Esophagus muscularis mucosa (tissue), 4 donors: ENCODE measurements at regions not wholly inside any gene's neighbourhood (a gene's known extent, or its start where the extent isn't known, plus 50 kb on each side); places are given as distances from the start of the nearest gene placed in this dataset.

ENCODE experiments used
- EP300 ChIP-seq: sonication (generic); formaldehyde crosslinking; IDR thresholded peaks from one replicate; pipeline ENCODE4 v1.6.1; 2017; ENCODE audit warnings: antibody characterized with exemption
- POLR2A ChIP-seq: fragments of 450-650 bp; IDR thresholded peaks from one replicate; pipeline ENCODE4 v1.6.1; 2017; ENCODE audit warnings: antibody characterized with exemption, moderate library complexity, mild to moderate bottlenecking, low read depth
- TF ChIP-seq, protein P1 (sequence below), 3 experiments: fragments of 200-600 bp in 2 of 3; fragments of 450-650 bp in 1 of 3; sonication (generic) in 2 of 3; IDR thresholded peaks; one replicate each; pipeline ENCODE4 v1.5.1; 2017 to 2019; ENCODE audit warnings: antibody characterized with exemption in 3 of 3, mild to moderate bottlenecking in 2 of 3, moderate library complexity in 1 of 3

DNA sequence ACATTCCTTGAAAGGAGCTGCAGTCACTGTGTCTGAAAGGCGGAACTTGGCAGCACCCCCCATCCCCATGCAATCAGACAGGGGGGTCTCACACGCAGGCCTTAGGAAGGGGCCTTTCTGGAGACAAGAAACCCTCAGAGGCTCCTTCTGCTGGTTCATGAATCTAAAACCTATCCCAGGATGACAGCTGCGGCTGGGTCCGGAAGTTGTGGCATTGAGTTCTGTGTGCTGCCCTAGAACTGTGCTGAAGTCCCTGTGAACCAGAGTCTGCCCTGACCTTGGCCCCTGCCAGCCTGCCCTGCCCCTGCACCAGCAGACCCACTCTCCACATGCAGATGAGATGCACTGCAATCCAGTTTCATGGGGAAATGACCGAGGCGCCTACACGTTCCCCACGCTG, 268.0 kb downstream of the CTTN start:
- TF ChIP-seq, protein P1, sequence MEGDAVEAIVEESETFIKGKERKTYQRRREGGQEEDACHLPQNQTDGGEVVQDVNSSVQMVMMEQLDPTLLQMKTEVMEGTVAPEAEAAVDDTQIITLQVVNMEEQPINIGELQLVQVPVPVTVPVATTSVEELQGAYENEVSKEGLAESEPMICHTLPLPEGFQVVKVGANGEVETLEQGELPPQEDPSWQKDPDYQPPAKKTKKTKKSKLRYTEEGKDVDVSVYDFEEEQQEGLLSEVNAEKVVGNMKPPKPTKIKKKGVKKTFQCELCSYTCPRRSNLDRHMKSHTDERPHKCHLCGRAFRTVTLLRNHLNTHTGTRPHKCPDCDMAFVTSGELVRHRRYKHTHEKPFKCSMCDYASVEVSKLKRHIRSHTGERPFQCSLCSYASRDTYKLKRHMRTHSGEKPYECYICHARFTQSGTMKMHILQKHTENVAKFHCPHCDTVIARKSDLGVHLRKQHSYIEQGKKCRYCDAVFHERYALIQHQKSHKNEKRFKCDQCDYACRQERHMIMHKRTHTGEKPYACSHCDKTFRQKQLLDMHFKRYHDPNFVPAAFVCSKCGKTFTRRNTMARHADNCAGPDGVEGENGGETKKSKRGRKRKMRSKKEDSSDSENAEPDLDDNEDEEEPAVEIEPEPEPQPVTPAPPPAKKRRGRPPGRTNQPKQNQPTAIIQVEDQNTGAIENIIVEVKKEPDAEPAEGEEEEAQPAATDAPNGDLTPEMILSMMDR (IDR thresholded peaks at IDR 0.05) = no peak
- TF ChIP-seq EP300 (no peak), POLR2A (no peak)
